HG03196 (cell line): ENCODE measurements at regions not wholly inside any gene's neighbourhood (a gene's known extent, or its start where the extent isn't known, plus 50 kb on each side); places are given as distances from the start of the nearest gene placed in this dataset.

Experiments used
- ATAC-seq: cut with Tn5 transposase; IDR thresholded peaks from one replicate; pipeline ENCODE4 v1.9.1; 2021; ENCODE audit not compliant: unreplicated experiment

DNA sequence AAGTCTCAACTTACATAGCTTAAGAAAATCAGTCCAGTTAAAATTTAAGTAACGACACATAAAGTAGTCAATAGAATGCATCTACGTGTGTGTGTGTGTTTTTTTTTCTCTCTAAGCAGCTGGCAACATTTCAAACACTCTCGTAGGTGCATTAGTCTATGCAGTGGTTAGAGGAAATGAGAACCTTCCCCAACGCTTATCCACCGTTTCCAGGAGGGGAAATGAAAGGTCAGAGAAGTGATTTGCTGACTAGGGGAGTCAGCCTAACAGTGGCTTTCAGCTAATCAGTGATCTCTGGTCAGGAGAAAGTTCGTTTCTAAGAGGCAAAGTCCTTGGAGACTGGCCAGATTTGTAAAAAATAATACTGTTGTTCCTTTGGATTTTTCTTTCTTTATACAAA lies 806.6 kb downstream of the C6orf118 start:
- ATAC-seq, result no peak

DNA sequence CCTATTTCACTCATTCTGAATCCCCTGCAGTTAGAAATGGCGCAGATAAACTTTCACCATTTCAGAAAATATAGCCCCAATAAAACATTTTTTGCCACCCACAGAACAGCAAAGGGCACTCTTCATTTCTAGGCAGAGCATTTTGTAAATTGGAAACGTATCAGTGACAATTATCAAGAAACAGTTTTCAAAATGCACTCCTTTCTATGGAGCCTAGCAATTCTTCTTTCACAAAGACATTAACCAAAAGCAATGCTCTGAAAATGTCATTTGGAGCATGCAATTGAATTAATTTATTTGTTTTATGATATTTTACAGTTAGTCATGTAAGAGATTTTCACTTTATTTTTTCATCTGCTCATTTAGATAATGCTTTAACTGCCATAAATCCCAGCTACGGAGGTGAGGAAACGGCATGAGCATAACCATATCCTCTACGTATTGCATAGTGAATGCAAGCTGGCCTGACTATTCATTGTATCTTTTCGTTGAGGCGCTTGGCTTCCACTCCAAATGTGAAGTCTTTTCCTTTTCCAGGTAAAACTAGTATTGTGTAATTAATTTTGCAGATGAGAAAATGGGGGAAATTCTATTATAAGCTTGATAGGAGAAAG lies 813.4 kb downstream of the C6orf118 start:
- no peak for ATAC-seq

DNA sequence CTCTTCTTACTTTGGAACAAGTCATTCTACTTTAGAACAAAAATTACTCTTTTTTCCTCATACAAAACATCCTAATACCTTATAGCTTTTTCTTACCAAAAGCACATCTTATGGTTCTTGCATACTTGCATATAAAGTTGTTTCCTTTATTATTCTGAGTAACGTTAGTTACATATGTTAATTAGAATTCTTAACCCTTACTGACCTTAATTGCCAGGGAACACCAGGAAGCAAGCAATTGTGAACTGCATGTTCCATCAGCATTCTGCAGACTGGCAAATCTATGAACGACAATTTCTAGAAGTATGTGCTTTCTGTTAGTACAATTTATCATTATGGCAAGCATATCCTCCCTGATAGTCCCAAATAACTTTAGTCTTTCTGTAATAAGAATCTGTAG lies 831.0 kb downstream of the C6orf118 start:
- no peak for ATAC-seq

DNA sequence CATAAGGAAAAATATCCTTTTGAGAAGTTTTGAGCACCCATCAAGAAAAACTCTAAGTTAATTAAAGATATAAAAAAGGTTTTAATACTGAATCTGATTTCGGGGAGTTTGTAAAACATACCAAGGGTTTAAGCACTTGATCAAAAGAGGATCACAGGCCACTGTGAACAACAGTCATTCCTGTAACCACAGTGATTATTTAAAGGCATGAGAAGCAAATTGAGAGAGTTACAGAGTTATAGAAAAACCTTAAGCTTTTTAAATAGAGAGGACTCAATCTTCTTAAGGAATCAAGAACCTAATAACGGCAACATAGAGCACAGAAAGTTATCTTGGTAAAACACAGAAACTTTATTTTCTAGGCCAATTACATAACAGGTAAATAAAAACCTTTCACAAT lies 831.6 kb downstream of the C6orf118 start:
- no peak for ATAC-seq

DNA sequence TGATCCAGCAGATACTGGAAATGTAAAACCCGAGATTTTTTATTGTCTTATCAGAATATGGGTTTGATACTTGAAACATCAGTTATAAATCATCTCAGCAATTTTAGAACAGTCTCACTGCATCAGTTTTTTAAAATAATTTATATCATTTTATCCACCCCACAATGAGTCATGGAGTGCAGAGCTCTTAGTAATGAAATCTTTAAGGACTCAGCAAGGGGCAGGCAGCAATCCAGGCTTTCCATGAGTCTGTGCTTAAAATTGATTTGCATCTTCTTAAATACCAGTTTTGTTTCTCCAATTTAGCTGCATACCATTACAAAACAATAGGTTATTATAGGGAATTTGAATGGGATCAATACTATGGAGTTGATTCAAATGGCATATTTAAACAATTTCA lies 832.3 kb downstream of the C6orf118 start:
- ATAC-seq, result no peak

DNA sequence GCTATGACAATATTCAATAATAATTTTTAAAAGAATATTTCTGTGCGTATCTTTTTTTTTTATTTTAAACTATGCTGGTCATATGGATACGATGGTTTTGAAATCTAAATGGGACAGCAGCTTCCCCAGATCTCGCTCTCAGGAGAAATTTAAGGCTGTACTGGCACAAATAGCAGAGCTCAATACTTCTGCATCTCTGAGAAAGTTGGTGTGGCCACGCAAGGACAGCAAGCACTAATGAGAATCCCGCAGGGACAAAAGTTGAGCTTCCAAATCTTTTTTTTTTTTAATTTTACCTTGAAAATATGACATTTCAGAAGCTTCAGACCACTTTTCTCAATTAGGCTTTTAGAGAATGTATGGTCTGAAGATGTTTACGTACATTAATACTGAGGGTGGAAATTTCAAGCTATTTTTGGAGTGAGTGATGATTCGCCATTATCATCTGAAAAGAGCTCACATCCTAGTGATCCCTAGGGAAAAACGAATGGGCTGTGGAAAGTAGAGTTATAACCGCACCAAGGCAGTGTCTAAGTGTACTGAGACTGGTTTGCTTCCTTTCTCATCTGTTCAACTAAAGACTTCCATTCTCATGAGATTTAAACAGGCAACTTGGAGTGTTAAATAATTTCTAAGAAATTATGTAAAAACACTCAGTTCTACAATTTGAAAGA lies 840.0 kb downstream of the C6orf118 start:
- no peak for ATAC-seq

DNA sequence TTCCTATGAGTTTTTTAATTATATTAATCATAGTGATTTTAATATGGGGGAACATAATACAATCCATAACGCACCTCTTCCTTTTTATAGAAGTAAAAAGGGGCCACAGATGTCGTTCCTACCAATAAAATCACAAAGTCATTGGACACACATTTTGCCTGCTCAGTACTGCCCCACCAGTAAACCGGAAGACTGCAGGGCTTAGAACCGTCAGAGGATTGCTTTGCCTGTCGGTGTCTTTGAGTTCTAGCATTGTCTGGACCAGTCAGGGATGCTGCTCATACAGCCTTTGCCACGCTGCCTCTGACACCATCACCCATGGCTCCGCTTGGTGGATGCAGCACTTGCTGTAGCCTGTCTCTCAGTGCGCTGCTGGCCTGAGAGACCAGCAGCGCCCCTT lies 853.6 kb downstream of the C6orf118 start:
- no peak for ATAC-seq

DNA sequence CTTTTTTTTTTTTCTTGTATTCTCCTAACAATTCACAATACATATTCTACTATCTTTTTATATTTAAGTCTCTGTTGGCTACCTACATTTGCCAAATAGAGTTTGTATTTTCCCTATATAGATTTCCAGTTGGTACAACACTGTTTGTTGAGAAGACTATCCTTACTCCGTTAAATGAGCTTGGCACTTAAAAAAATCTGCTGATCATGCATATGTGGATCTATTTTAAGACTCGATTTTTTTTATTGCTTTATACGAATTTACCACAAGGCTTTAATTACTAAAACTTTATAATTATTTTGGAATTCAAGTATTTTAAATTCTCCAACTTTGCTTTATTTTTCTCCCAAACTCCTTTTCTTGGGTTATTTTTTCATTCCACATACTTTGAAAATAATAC lies 855.6 kb downstream of the C6orf118 start:
- ATAC-seq, result no peak

DNA sequence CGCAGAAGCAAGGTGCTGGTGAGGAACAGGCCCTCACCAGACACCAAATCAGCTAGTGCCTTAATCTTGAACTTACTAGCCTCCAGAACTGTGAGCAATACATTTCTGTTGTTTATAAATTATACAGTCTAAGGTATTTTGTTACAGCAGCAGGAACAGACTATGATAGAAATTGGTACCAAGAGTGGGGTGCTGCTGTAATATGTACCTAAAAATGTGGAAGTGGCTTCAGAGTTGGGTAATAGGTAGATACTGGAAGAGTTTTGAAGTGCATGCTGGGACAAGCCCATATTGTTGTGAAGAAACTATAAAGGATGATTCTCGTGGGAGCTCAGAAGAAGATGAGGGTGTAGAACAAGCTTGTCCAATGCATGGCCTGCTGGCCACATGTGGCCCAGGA lies 866.8 kb downstream of the C6orf118 start:
- ATAC-seq, result no peak

DNA sequence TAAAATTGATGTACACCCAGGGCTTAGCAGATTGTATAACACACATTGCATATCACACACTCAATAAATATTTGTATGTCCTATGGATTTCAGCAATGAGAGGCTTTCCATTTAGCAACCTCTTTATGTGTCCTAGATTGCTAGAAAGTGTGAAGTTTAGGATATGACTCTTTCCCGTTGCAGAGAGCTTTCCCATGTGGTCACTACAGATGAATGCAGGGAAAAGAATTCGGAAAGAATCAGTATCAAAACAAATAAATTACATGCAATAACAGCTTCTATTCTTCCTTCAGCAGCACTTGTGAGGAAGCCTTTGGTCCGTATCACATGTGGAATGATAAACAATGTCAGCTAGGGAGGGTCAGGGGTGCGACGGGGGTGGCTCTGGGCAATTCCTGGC lies 870.1 kb downstream of the C6orf118 start:
- no peak for ATAC-seq

DNA sequence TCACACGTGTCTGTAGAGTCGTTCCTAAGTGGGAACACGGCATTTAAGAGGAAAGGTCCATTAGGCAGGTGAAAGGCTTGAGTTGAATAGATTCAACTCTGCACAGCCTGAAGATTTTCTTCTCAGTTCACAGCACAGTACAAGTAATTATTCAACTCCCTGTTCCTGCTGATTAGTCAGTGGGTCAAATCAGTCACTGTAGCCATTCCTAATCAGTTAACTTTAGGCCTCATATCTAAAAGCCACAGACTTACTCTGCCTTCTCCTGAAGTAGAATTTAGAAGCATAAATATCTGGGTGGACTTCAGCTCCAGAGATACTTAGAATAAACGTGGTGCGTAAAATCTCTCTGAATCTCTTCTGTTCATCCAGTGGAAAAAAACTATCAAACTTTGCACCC lies 872.4 kb downstream of the C6orf118 start:
- no peak for ATAC-seq

DNA sequence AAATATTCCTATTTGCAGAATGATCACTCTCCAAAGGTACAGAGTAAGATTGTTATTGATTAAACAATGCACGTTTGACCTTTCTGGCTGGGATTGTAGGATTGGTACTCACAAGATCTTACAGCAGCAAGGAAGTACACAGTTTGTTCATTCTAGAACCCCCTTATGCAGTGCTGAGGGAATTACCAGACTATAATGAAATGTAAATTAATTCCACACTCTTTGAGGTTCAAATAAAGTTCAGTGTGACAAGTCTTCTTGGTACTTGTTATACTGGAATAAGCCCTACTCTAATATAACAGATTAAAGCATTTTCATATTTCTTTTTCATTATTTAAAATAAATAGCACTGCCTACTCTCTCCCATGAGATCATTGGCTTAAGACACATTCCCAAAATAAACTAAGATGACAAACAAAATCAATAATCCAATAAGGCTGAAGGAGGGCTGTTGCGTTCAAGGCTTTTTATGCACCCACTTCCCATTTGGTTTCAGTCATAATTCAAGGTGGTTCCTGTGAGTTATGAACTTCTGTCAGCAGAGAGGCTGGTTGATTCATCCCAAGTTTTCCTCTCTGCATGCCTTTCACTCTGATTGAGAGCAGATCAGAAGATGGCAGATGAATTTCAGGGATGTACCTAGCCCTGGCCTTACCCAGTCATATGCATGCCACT lies 881.5 kb downstream of the C6orf118 start:
- no peak for ATAC-seq

DNA sequence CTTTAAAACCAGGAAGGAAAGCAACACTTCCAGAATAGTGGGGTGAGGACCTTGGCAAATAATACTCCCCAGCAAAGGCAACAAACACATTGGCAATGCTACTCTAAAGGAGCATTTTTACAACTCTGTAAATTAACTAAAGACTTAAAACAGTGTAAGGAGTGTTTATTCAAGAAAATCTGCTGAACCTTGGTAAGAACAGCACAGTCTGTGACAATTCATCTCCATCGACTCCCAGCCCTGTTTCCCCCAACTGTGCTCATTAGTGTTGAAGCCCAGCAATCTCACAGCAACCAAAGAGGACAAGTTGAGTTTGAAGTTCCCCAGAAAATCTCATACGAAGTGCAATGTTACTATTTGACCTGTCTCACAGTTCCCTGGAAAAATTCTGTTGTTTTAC lies 884.9 kb downstream of the C6orf118 start:
- ATAC-seq, result no peak

DNA sequence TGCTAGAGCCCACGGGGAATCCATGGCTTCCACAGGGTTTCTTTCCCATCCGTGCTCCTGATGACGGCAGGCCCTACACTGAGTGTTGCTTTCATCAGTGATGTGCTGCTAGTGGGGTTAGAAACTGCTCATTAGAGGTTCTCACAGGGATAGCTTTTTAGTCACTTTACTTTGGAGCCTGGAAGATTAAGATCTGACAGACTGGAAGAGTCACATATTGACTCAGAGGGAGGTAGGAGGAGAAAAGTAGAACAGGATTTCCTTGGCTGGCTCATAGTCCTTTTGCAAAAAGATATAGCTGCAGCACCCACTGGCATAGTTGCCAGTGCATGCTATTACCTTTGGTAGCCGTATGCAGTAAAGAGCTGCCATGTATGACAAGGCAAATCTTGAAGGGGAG lies 890.3 kb downstream of the C6orf118 start:
- no peak for ATAC-seq

DNA sequence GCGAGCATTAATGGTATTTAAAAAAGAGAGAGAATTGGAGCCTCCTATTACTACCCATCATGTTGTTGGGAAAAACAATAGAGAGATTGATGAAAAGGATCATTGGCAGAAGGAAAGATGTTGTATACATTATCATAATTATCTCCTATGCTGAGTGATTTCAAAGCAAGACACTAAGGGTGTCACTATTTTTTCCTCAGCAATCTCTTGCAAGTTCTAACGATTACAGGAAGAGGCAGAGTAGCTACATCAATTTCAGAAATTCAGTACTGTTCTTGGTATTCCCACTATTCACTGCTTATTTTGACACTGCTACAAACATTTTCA lies 891.2 kb downstream of the C6orf118 start:
- ATAC-seq, result no peak

DNA sequence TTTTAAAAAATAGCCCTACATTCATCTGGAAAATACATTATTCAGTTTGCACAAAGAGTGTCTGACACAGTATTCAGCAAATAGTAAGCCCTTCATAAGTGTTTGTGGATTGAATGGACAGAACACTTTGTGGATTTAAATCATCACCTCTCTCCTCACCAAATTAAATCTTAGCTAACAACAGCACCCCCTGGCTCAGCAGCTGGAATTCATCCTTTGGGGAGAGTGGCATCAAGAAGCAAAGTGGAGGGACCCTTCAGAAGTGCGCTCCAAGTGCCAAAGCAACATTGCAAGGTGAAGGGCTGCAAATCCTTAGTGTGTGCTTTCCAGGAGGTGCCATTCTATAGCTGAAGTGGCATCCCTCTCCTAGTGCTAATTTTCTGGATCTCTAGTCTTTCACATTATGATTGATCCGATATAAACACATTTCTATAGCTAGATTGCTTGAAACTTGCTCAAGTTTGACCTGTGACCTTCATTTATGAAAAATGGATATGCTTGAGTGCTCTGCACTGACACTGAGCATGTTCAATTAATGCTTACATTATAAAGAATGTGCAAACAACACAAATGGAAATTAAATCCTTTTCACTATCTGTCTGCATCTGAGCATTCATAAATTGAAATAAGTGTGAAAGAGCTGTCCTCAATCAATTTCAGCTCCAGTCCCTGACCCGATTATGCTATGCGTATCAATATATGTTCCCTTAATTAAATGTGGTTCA lies 891.7 kb downstream of the C6orf118 start:
- ATAC-seq, result no peak

DNA sequence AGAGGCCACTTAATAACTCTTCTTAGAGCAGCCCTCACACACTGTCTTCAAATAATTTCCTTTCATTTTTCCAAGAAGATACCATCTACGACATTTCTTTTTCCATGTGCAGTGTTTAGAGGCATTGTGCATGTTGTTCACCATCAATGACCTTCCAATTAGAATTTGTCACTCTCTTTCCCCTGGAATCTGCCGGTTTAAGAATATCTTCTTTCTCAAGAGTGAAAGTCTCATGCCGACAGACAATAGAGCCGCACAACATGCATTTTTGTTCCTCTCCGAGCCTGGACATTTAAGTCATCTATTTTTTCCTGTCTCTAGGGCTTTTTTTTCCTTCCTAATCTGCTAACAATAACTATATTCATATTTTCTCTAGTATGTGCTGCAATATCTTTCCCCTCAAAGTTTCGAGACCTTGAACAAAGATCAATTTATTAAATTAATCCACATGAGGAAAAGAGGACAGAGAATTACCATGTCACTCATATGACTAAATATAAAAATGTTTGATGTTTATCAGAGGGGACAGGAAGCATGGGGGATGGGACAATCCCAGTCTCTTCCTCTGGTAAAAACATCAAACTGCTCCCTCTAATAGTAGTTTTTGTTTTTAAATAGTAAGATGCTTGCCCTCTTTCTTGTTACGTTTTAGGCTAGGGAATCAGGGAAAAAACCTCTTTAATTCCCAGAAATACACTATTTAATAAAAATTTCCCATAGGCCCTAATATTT lies 893.4 kb downstream of the C6orf118 start:
- no peak for ATAC-seq

DNA sequence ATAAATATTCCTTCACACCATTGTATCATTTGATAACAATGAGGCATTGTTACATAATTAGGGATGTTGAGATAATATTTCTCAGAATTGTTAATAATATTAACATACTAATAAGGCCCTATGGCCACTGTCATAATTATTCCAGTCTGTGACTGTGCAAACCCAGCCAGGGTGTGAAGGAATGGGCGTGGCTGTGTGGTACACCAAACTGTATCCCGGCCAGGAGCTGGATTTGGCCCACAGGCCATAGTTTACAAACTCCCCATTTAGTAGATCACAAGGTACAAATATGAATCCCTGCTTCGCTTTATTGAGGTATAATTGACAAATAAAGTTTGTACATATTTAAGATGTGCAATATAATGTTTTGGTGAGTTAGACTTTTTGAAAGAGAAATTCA lies 894.7 kb downstream of the C6orf118 start:
- ATAC-seq, result no peak

DNA sequence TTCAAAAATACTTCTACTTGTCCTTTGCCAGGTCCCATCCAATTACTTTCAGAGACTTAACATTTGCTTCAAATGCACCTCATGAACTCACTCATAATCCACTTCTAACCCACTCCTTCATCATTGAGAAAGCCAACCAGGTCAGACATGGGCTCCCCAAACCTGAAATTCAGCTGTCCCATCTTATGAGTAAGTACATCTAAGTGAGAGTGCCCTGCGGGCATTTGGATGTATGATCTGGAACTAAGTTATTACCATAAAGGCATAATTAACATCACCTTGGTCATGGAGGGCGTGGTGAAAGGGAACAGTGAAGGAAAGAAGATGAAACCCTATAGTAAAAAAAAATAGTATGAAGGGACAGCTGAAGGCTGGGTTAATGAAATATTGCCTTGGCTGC lies 896.8 kb downstream of the C6orf118 start:
- no peak for ATAC-seq

DNA sequence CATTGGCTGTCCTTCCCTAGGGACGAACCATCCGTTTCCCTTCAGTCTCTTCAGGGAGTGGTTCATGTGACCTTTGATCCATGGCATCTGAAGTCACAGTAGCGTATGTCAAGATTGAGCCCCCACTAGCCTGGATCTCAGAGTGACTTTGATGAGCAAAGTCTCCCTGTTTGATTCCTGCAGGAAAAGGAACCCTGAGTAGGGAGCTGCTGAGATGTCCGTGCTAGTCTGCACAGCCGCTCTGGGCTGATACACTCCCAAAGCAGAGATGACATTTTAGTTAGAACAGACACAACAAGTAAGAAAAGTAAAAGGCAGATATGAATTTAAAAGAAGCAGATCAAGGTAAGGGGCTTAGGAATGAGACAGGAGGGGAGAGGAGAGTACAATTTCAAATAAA lies 899.4 kb downstream of the C6orf118 start:
- ATAC-seq, result no peak

DNA sequence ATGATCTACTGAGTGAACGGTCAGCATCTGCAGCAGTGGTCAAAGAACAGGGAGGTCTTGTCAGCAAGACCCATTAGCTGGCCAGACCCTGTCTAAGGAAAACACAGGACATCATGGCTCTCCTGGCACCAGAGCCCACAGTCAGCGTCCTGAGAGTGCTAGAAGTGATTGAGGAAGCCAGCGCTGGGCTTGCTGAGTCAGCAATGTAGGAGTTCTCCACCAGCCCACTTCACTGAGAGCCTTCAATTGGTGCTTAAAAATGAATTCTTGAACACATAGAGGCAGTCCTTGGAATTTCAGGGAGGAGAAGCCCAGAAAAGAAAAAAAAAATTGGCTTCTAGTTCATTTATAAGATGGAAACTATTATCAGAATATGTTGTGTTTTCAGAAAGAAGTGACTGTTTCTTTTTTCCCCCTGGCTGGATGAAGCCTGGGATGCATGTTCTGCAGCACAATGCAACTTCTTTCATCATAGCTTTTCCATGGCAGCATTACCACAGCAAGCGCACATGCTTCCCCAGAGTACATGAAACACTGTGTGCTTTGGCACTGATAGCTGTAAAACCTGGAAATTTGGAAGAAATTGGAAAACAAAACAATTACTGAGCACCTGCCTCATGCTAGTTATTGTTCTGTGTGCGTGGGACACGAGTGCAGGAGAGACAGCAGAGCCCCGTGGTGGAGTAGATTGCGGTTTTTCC lies 899.9 kb downstream of the C6orf118 start:
- ATAC-seq, result no peak
